Gastroesophageal sphincter (tissue), 3 donors: ENCODE measurements at regions not wholly inside any gene's neighbourhood (a gene's known extent, or its start where the extent isn't known, plus 50 kb on each side); places are given as distances from the start of the nearest gene placed in this dataset.

Experiments
- POLR2A ChIP-seq, 2 donors: fragments of 450-650 bp; IDR thresholded peaks; one replicate each; pipeline ENCODE4 v1.6.1; 2017; ENCODE audit warnings: antibody characterized with exemption in 2 of 2, mild to moderate bottlenecking in 2 of 2, moderate library complexity in 1 of 2
- TF ChIP-seq, protein P1 (sequence below), 4 experiments: fragments of 200-600 bp in 2 of 4; fragments of 450-650 bp in 2 of 4; sonication (generic) in 1 of 4; IDR thresholded peaks; one replicate each; pipeline ENCODE4 v1.5.1; 2017 to 2019; ENCODE audit warnings: antibody characterized with exemption in 4 of 4, mild to moderate bottlenecking in 2 of 4, moderate library complexity in 2 of 4

DNA sequence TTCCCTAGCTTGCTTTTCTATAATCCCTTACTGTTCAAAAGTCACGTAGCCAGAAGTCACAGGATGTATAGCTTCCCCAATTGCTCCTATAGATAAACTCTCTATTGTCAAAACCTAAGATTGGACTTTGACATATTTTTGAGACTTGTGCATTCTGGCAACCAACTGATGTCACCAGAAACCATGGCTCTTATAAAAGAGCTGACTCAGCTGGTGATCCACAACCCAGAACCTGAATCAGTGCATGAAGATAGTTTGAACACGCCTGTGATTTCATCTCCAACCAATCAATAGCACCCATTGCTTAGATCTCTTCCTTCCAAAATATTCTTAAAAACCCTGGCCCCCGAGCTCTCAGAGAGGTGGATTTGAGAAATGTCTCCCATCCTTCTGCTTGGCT lies 639.9 kb upstream of the PIK3C3 start:
- TF ChIP-seq, protein P1, sequence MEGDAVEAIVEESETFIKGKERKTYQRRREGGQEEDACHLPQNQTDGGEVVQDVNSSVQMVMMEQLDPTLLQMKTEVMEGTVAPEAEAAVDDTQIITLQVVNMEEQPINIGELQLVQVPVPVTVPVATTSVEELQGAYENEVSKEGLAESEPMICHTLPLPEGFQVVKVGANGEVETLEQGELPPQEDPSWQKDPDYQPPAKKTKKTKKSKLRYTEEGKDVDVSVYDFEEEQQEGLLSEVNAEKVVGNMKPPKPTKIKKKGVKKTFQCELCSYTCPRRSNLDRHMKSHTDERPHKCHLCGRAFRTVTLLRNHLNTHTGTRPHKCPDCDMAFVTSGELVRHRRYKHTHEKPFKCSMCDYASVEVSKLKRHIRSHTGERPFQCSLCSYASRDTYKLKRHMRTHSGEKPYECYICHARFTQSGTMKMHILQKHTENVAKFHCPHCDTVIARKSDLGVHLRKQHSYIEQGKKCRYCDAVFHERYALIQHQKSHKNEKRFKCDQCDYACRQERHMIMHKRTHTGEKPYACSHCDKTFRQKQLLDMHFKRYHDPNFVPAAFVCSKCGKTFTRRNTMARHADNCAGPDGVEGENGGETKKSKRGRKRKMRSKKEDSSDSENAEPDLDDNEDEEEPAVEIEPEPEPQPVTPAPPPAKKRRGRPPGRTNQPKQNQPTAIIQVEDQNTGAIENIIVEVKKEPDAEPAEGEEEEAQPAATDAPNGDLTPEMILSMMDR (IDR thresholded peaks at IDR 0.05) = no peak
- TF ChIP-seq POLR2A (IDR thresholded peaks at IDR 0.05) = no peak
